ENCODE measurements at regions not wholly inside any gene's neighbourhood (a gene's known extent, or its start where the extent isn't known, plus 50 kb on each side); places are given as distances from the start of the nearest gene placed in this dataset.

DNA sequence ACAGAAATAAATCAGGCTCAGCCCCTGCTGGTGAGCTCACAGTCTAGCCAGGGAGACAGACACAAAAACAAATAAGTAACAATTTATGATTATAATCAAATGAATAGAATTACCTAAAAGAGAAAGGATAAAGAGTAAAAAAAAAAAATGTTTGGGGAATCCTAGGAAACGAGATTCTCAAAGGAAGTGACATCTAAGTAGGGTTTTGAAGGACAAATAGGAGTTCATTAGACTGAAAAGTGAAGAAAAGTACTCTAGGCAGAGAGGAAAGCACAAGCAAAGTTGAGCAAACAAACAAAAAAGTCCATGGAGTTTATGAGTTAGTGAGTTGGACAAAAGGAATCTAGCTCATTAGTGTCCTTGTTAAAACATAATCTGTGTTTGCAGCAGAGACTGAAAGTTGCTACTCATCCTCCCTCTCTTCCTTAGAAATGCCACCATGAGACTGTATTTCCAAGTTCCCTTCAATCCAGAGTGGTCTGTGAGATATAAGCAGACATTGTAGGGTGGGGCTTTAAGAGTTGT is 145.6 kb downstream of the SPATA18 start:
- TF ChIP-seq, protein P1, sequence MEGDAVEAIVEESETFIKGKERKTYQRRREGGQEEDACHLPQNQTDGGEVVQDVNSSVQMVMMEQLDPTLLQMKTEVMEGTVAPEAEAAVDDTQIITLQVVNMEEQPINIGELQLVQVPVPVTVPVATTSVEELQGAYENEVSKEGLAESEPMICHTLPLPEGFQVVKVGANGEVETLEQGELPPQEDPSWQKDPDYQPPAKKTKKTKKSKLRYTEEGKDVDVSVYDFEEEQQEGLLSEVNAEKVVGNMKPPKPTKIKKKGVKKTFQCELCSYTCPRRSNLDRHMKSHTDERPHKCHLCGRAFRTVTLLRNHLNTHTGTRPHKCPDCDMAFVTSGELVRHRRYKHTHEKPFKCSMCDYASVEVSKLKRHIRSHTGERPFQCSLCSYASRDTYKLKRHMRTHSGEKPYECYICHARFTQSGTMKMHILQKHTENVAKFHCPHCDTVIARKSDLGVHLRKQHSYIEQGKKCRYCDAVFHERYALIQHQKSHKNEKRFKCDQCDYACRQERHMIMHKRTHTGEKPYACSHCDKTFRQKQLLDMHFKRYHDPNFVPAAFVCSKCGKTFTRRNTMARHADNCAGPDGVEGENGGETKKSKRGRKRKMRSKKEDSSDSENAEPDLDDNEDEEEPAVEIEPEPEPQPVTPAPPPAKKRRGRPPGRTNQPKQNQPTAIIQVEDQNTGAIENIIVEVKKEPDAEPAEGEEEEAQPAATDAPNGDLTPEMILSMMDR (IDR thresholded peaks at IDR 0.05; ENCODE audit: low read length): no peak
- no peak for TF ChIP-seq EZH2 (IDR thresholded peaks at IDR 0.05; ENCODE audit: borderline replicate concordance, low read length)
